HL-60 (cell line): ENCODE measurements at regions not wholly inside any gene's neighbourhood (a gene's known extent, or its start where the extent isn't known, plus 50 kb on each side); places are given as distances from the start of the nearest gene placed in this dataset.

Experiments
- DNase-seq, 2 experiments: peaks; one replicate each; pipeline ENCODE4 v3.0.0-alpha.2; 2010 to 2020; ENCODE audit warnings: low read depth in 1 of 2, low spot score in 1 of 2
- H3K27ac ChIP-seq: fragments of 250-450 bp; sonication (Bioruptor Pico); replicated peaks from 2 replicates; pipeline ENCODE4 v1.5.1; 2020; ENCODE audit warnings: mild to moderate bottlenecking, moderate library complexity
- H3K27me3 ChIP-seq: fragments of 250-450 bp; sonication (Bioruptor Pico); 2 replicates; pipeline ENCODE4 v1.5.1; 2021; ENCODE audit warnings: mild to moderate bottlenecking, moderate library complexity; ENCODE audit not compliant: insufficient read depth, poor library complexity, severe bottlenecking
- H3K4me3 ChIP-seq: replicated peaks from 2 replicates; pipeline ENCODE4 v1.5.1; 2011; ENCODE audit warnings: mild to moderate bottlenecking, control low read depth, low read length; ENCODE audit not compliant: insufficient read depth
- GABPA ChIP-seq: IDR thresholded peaks from 2 replicates; pipeline ENCODE4 v1.6.1; 2012; ENCODE audit warnings: low read depth
- POLR2AphosphoS5 ChIP-seq: IDR thresholded peaks from 2 replicates; pipeline ENCODE4 v1.6.1; 2012; ENCODE audit warnings: low read depth
- SPI1 ChIP-seq: IDR thresholded peaks from 2 replicates; pipeline ENCODE4 v1.6.1; 2012; ENCODE audit warnings: low read depth, mild to moderate bottlenecking, borderline replicate concordance
- TF ChIP-seq, protein P1 (sequence below): IDR thresholded peaks from 2 replicates; pipeline ENCODE4 v1.6.1; 2012; ENCODE audit warnings: low read depth; ENCODE audit not compliant: insufficient replicate concordance
- TF ChIP-seq, protein P2 (sequence below): IDR thresholded peaks from one replicate; pipeline ENCODE4 v1.5.1; 2011; ENCODE audit warnings: low read length, control low read depth, inconsistent platforms; ENCODE audit not compliant: insufficient read depth

DNA sequence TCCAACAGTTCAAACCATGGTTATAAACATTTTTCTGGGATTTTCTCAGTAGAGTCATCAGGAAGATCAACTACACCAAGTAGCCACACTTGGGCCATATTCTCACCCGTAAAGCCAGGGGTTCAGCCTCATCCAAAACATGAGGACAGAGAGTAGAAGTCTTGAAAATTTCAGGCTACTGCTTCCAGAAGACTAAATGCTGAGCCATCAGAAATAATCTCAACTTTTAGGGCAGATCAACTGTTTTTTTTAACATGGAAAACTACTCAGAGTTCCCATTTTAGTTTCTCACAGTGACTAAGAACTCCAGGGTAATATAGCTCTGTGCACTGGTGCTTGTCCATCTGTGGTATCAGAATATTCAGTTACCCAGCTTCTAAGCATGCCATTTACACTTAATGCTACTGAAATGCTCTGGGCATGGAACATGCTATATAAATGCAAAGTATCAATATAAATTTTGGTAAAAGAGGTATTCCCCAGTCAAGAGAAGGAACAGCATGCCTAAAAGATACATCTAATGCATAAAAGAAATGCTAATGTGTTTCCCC, 300.1 kb upstream of the LRRN1 start:
- TF ChIP-seq, protein P1, sequence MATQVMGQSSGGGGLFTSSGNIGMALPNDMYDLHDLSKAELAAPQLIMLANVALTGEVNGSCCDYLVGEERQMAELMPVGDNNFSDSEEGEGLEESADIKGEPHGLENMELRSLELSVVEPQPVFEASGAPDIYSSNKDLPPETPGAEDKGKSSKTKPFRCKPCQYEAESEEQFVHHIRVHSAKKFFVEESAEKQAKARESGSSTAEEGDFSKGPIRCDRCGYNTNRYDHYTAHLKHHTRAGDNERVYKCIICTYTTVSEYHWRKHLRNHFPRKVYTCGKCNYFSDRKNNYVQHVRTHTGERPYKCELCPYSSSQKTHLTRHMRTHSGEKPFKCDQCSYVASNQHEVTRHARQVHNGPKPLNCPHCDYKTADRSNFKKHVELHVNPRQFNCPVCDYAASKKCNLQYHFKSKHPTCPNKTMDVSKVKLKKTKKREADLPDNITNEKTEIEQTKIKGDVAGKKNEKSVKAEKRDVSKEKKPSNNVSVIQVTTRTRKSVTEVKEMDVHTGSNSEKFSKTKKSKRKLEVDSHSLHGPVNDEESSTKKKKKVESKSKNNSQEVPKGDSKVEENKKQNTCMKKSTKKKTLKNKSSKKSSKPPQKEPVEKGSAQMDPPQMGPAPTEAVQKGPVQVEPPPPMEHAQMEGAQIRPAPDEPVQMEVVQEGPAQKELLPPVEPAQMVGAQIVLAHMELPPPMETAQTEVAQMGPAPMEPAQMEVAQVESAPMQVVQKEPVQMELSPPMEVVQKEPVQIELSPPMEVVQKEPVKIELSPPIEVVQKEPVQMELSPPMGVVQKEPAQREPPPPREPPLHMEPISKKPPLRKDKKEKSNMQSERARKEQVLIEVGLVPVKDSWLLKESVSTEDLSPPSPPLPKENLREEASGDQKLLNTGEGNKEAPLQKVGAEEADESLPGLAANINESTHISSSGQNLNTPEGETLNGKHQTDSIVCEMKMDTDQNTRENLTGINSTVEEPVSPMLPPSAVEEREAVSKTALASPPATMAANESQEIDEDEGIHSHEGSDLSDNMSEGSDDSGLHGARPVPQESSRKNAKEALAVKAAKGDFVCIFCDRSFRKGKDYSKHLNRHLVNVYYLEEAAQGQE, result no peak
- TF ChIP-seq GABPA (no peak), POLR2AphosphoS5 (no peak), SPI1 (no peak)
- TF ChIP-seq, protein P2, sequence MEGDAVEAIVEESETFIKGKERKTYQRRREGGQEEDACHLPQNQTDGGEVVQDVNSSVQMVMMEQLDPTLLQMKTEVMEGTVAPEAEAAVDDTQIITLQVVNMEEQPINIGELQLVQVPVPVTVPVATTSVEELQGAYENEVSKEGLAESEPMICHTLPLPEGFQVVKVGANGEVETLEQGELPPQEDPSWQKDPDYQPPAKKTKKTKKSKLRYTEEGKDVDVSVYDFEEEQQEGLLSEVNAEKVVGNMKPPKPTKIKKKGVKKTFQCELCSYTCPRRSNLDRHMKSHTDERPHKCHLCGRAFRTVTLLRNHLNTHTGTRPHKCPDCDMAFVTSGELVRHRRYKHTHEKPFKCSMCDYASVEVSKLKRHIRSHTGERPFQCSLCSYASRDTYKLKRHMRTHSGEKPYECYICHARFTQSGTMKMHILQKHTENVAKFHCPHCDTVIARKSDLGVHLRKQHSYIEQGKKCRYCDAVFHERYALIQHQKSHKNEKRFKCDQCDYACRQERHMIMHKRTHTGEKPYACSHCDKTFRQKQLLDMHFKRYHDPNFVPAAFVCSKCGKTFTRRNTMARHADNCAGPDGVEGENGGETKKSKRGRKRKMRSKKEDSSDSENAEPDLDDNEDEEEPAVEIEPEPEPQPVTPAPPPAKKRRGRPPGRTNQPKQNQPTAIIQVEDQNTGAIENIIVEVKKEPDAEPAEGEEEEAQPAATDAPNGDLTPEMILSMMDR, result no peak
- no peak overlapping the region for H3K4me3 ChIP-seq
- H3K27me3 ChIP-seq, result no peaks in the 10 kb centered on the region
- no peak overlapping the region for H3K27ac ChIP-seq
- no peak for DNase-seq

DNA sequence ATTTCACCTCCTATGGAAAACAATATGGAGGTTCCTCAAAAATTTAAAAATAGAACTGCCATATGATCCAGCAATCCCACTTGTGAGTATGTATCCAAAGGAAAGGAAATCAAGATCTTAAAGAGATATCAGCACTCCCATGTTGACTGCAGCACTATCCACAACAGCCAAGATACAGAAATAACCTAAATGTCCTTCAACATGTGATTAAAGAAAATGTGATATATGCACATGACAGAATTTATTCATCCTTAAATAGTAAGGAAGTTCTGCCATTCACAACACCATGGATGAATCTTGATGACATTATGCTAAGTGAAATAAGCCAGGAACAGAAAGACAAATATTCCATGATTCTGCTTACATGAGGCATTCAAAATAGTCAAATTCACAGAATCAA, 303.6 kb upstream of the LRRN1 start:
- no peak for DNase-seq
- no peak for TF ChIP-seq POLR2AphosphoS5
- no peak for TF ChIP-seq SPI1
- TF ChIP-seq, protein P1, result no peak
- TF ChIP-seq, protein P2, result no peak
- TF ChIP-seq GABPA, result no peak
- no peaks in the 10 kb centered on the region for H3K27me3 ChIP-seq
- H3K27ac ChIP-seq, result no peak overlapping the region
- no peak overlapping the region for H3K4me3 ChIP-seq

DNA sequence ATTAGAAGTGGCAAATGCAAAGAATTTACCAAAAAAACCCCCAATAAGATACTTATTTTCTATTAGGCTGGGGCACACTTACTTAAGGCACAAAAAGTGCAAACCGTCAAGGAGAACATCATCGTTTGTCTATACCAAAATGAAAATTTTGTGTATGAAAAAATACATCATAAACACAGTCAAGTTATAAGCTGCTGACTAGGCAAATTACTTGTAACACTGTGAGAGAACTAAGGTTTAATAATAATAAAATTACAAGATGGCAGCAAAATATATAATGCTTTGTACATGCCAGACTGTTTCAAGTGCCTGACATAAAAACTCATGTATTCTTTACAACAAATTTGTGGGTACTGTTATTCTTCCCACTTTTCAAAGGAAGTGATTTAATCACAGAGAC, 297.2 kb upstream of the CRBN start:
- no peak for DNase-seq
- H3K4me3 ChIP-seq, result no peak overlapping the region
- TF ChIP-seq GABPA (no peak), SPI1 (no peak), POLR2AphosphoS5 (no peak)
- TF ChIP-seq, protein P1, result no peak
- TF ChIP-seq, protein P2, result no peak
- no peaks in the 10 kb centered on the region for H3K27me3 ChIP-seq
- no peak overlapping the region for H3K27ac ChIP-seq
